Stimulated activated CD8-positive, alpha-beta memory T cell treated with anti-CD3 and anti-CD28 coated beads, Interleukin-2, amount 100 ng/mL, for 1 hour (primary cell): ENCODE measurements at regions not wholly inside any gene's neighbourhood (a gene's known extent, or its start where the extent isn't known, plus 50 kb on each side); places are given as distances from the start of the nearest gene placed in this dataset.

Source experiments
- DNase-seq, 2 donors: peaks; one replicate each; pipeline ENCODE4 v3.0.0-alpha.2; 2020; ENCODE audit warnings: low read depth in 2 of 2

GRCh38 chr13:73754727-73755292, 379.4 kb downstream of the KLF12 start:
- DNase-seq, result no peak

GRCh38 chr13:73754241-73754640, 380.0 kb downstream of the KLF12 start:
- DNase-seq, result no peak

GRCh38 chr13:73751290-73751689, 382.9 kb downstream of the KLF12 start:
- DNase-seq, result no peak

GRCh38 chr13:73748404-73748803, 385.8 kb downstream of the KLF12 start:
- no peak for DNase-seq

GRCh38 chr13:73745190-73745589, 389.0 kb downstream of the KLF12 start:
- no peak for DNase-seq

GRCh38 chr13:73742982-73743381, 391.2 kb downstream of the KLF12 start:
- DNase-seq, result no peak

- DNase-seq, result no peak
Measured at GRCh38 chr13:73741742-73742141, 392.5 kb downstream of the KLF12 start.

GRCh38 chr13:73741111-73741510, 393.1 kb downstream of the KLF12 start:
- no peak for DNase-seq

- DNase-seq, result no peak
Measured at GRCh38 chr13:73740666-73741065, 393.5 kb downstream of the KLF12 start.

- no peak for DNase-seq
Measured at GRCh38 chr13:73739394-73739793, 394.8 kb downstream of the KLF12 start.

GRCh38 chr13:73738626-73739025, 395.6 kb downstream of the KLF12 start:
- DNase-seq, result no peak

- DNase-seq, result no peak
Measured at GRCh38 chr13:73737214-73737613, 397.0 kb downstream of the KLF12 start.

- DNase-seq, result no peak
Measured at GRCh38 chr13:73733706-73734105, 400.5 kb downstream of the KLF12 start.

- no peak for DNase-seq
Measured at GRCh38 chr13:73732350-73732749, 401.9 kb downstream of the KLF12 start.

GRCh38 chr13:73731564-73731963, 402.6 kb downstream of the KLF12 start:
- no peak for DNase-seq

GRCh38 chr13:73730014-73730413, 404.2 kb downstream of the KLF12 start:
- no peak for DNase-seq

- no peak for DNase-seq
Measured at GRCh38 chr13:73729046-73729445, 405.2 kb downstream of the KLF12 start.

- no peak for DNase-seq
Measured at GRCh38 chr13:73722120-73722519, 412.1 kb downstream of the KLF12 start.

GRCh38 chr13:73721571-73721970, 412.6 kb downstream of the KLF12 start:
- DNase-seq, result no peak

GRCh38 chr13:73720216-73720840, 413.9 kb downstream of the KLF12 start:
- no peak for DNase-seq

- no peak for DNase-seq
Measured at GRCh38 chr13:73718246-73718645, 416.0 kb downstream of the KLF12 start.

GRCh38 chr13:73717632-73718031, 416.6 kb downstream of the KLF12 start:
- DNase-seq, result no peak

GRCh38 chr13:73715911-73716510, 418.2 kb downstream of the KLF12 start:
- no peak for DNase-seq
